NCI-H748 (cell line): ENCODE measurements at regions not wholly inside any gene's neighbourhood (a gene's known extent, or its start where the extent isn't known, plus 50 kb on each side); places are given as distances from the start of the nearest gene placed in this dataset.
"Not testable (repeated sequence)": the region's sequence is repeated elsewhere in the genome, so short reads cannot be mapped to it uniquely, and the experiment has no call there.

Experiments
- DNase-seq: peaks from one replicate; lab custom pipeline; 2025; ENCODE audit not compliant: unreplicated experiment; lab: John Stamatoyannopoulos, UW

DNA sequence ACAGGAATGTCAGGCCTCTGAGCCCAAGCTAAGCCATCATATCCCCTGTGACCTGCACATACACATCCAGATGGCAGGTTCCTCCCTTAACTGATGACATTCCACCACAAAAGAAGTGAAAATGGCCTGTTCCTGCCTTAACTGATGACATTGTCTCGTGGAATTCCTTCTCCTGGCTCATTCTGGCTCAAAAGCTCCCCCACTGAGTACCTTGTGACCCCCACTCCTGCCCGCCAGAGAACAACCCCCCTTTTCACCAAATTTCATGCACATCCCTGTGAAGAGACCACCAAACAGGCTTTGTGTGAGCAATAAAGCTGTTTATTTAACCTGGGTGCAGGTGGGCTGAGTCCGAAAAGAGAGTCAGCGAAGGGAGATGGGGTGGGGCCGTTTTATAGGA lies 447.4 kb downstream of the FGF13 start:
- not testable (repeated sequence) for DNase-seq

DNA sequence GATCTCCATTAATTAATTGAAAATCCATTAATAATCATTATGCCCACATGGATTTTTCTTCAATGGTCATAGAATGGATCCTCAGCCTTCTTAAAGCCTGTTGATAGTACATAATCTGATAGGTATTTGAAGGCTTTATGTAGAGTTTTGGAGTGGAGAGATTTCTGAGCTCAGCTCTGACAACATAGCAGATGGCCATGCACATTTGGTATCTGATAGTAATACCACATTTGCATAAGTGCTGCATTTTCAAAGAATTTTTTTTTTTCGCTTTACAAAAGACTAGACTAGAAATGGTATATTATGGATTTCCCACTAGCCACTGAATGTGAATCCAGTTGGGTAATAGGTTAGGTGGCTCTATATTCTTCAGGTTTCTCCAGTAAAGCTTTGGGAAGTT lies 440.6 kb downstream of the FGF13 start:
- no peak for DNase-seq

DNA sequence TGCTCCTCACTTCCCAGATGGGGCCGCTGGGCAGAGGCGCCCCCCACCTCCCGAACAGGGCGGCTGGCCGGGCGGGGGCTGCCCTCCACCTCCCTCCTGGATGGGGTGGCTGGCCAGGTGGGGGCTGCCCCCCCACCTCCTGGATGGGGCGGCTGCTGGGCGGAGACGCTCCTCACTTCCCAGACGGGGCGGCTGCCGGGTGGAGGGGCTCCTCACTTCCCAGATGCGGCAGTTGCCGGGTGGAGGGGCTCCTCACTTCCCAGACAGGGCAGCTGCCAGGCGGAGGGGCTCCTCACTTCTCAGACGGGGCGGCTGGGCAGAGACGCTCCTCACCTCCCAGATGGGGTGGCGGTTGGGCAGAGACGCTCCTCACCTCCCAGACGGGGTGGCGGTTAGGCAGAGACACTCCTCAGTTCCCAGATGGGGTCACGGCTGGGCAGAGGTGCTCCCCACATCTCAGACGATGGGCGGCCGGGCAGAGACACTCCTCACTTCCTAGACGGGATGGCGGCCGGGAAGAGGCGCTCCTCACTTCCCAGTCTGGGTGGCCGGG lies 428.8 kb downstream of the FGF13 start:
- DNase-seq: not testable (repeated sequence)

DNA sequence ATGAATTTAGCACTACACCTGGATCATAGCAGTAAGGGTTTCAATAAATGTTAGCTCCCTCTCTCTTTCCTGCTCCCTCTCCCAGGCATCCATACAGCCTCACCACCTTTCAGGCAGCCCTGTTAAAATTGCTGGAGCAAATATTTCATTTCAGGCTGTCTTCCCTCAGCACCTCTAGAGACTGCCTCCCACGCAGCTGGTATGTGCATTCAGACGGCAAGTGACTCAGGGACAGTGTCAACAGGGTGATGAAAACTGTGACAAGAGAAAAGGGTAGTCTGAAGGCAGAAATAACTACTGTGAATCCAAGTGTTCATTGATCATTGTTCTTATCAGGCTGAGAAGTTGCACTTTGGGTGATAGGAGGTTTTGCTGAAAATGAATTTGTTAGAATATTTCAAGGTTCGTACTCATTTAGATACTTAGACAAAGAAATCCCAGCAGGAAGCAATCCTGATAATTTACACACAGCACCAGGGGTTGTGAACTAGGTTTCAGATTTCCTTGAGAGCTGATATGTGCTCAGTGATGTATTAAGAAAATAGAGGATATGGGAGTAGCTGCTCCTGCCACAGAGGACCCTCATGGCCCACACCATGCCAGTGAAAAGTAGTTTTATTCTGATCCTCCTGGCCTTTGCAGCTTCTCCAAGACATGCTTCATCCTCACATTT lies 424.2 kb downstream of the FGF13 start:
- DNase-seq: no peak

DNA sequence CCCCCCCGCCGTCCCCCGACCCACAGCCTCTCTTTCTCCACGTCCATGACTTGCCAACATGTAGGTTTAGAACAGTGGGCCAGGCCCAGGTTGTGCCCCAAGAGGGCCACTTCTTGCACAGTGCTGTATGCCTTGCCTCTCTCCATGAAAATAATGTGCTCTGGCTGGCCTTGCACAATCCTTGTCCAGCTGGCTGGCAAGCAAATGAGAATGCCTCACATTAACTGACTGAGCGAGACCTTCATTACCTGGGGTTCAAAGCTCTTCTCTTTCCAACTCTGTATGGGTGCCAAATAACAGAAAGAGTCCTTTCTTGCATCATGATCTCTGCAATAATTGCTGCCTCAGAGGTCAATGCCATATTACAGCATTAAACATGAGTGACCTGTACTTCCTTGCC lies 416.6 kb downstream of the FGF13 start:
- no peak for DNase-seq

DNA sequence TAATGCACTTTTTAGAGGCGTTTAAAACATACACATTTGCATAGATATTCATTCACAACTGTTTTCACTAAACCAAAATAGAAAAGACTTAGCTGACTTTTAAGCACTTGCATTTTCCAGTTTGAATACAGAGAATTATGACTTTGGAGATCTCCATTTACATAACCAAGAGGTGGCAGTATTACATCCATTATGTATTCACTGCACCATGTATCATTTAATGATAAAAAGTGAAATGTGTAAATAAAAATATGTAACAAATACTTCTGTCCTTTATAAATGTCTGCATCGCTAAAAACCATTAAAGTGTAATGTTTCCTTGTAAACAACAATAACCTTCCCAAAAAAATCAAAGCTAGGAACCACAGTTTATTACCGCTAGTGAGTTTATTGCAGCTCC lies 413.2 kb downstream of the FGF13 start:
- DNase-seq: no peak

DNA sequence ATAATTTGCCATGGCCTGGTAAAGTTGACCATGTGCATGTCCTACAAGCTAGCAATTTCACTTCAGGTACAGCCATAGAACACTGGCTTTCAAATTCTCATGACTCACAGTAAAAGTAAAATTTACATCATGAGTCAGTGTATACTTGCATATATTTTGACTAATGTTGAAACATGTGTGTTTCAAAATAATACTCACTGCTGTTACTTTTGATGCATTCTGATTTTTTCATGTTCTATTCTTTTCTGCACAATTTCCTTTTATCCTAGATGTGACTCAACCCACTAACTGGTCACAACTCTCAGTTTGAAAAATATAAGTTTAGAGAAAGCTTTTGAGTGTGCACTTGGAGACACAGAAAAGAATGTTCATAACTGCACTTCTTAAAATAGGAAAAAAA lies 365.7 kb downstream of the FGF13 start:
- DNase-seq: no peak

DNA sequence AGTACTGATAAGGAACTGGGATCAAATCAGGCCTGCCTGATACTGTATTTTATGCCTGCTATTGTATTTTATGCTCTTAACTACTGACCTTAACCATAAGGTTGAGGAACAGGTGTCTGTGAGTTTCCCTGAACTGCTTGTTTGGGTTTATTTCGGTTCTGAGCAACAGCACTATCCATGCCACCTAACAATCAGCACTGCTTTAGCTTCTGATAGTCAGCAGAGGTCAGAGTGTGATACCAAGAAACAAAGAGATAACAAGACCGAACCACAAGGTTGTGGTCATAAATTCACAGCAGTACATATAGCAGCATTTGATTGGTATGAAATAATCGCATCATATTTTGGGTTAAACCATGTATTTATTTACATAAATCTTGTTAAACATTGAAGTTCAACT lies 362.2 kb downstream of the FGF13 start:
- no peak for DNase-seq

DNA sequence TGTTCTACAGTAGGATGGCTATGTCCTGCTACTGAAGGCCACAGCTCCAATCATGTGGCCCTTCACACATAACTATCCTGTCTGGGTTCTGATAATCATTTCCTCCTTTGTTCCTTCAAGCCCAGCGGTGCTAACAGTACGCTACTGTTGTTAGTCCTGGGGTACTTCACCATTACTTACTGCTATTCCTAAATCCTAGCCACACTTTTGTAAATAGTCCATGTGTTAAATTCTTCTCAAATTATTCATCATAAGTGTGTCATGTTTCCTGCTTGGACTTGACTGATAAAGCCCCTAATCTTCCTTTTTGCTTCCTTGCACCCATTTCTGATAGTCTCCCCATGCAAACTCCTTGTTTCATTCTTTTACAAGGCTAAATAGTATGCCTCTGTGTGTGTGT lies 332.6 kb downstream of the FGF13 start:
- no peak for DNase-seq

DNA sequence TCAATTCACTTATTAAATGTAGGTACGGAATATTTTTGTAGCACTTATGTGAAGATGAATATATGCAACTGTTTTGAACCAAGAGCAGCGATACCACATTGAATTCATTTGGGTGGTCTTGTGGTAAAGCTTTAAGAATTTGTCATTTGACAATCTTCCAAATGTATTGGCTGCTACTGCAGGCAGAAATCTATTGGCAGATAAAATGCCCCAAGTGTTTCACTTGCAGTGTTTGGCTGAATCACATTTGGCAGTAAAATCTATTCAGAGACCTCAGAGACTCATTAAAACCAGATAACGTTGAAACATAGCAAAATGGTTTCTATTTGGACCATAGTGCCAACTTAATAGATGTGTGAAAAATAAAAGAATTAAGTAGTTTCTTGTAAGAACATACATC lies 303.4 kb downstream of the FGF13 start:
- no peak for DNase-seq

DNA sequence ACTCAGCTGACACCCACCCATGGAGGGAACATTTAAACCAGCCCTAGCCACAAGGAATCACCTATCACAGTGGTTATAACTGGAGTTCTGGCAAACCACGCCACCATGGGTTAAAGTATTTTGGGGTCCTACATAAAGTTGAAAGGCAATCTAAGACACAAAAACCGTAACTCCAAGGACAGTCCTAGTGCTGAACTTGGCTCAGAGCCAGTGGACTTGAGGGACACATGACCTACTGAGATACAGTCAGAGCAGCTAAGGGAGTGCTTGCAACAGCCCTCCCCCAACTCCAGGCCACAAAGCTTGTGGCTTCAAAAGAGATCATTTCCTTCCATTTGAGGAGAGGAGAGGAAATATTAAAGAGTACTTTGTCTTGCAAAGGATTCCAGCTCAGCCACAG lies 300.5 kb downstream of the FGF13 start:
- no peak for DNase-seq
